Spleen (tissue), 7 donors: ENCODE measurements at regions not wholly inside any gene's neighbourhood (a gene's known extent, or its start where the extent isn't known, plus 50 kb on each side); places are given as distances from the start of the nearest gene placed in this dataset.

Experiments
- CTCF ChIP-seq, 11 experiments: fragments of 200-600 bp in 7 of 11; fragments of 450-650 bp in 4 of 11; sonication (generic) in 4 of 11; IDR thresholded peaks in 8 of 11; conservative IDR thresholded peaks in 3 of 11; 1 replicate in 7 of 11; 2 replicates in 4 of 11; pipeline versions ENCODE4 v1.4.0 to v1.8.0; 2016 to 2021; ENCODE audit warnings: antibody characterized with exemption in 11 of 11, inconsistent platforms in 4 of 11, mild to moderate bottlenecking in 1 of 11
- POLR2AphosphoS5 ChIP-seq, 3 donors: sonication (generic); formaldehyde crosslinking; IDR thresholded peaks; one replicate each; pipeline ENCODE4 v1.5.1; 2017; ENCODE audit warnings: antibody characterized with exemption in 3 of 3
- donor health status: DM: no; HTN: no; CAD: no; lungs with moderate emphysema.
- donor health status: DM: no; HTN: no; CAD: no.
- donor health status: DM: no; HTN: no; CAD: no.

GRCh38 chr7:3197567-3198213 lies 103.4 kb upstream of the SDK1 start:
- TF ChIP-seq CTCF (IDR thresholded peaks at IDR 0.05 in 8 of 11, conservative IDR thresholded peaks at IDR 0.05 in 3 of 11) = no peak
- no peak for TF ChIP-seq POLR2AphosphoS5 (IDR thresholded peaks at IDR 0.05)
